PFSK-1 (cell line): ENCODE measurements at regions not wholly inside any gene's neighbourhood (a gene's known extent, or its start where the extent isn't known, plus 50 kb on each side); places are given as distances from the start of the nearest gene placed in this dataset.

Source experiments
- FOXP2 ChIP-seq: optimal IDR thresholded peaks from 2 replicates; pipeline ENCODE3; 2011; ENCODE audit warnings: borderline replicate concordance, control low read depth, inconsistent platforms; ENCODE audit not compliant: insufficient read depth; ENCODE audit errors: extremely low read length, extremely low read depth
- POLR2AphosphoS5 ChIP-seq: IDR thresholded peaks from 2 replicates; pipeline ENCODE4 v1.6.1; 2012; ENCODE audit warnings: low read depth, mild to moderate bottlenecking, control low read depth, low read length, moderate library complexity
- REST ChIP-seq, 2 experiments: IDR thresholded peaks; 2 replicates each; pipeline versions ENCODE4 v1.6.1 to v1.8.0; 2011 to 2012; ENCODE audit warnings: low read depth in 2 of 2, low read length in 2 of 2, control low read depth in 1 of 2, inconsistent platforms in 1 of 2, mild to moderate bottlenecking in 1 of 2, moderate library complexity in 1 of 2; ENCODE audit not compliant: insufficient read depth in 1 of 2
- SIN3A ChIP-seq: IDR thresholded peaks from 2 replicates; pipeline ENCODE4 v1.6.1; 2012; ENCODE audit warnings: mild to moderate bottlenecking, low read length, moderate library complexity, borderline replicate concordance; ENCODE audit not compliant: insufficient read depth
- TAF1 ChIP-seq: IDR thresholded peaks from 2 replicates; pipeline ENCODE4 v1.6.1; 2012; ENCODE audit warnings: low read length, control low read depth, borderline replicate concordance; ENCODE audit not compliant: insufficient read depth

GRCh38 chr13:97122381-97122996, 99.6 kb upstream of the MBNL2 start:
- TF ChIP-seq REST (IDR thresholded peaks at IDR 0.05; ENCODE audit: insufficient read depth in 1 of 2, low read depth in 2 of 2, low read length in 2 of 2) (no peak), POLR2AphosphoS5 (no peak), TAF1 (no peak), SIN3A (no peak), FOXP2 (no peak)
